ENCODE measurements at regions not wholly inside any gene's neighbourhood (a gene's known extent, or its start where the extent isn't known, plus 50 kb on each side); places are given as distances from the start of the nearest gene placed in this dataset.

GRCh38 chr10:20512631-20513030 lies 384.5 kb downstream of the NEBL start:
- 80 to 82% methylated on average over 8 of the region's 8 CpGs for WGBS, 2 donors (ENCODE audit: low coverage in 1 of 2)
- no peak for TF ChIP-seq POLR2AphosphoS5 (IDR thresholded peaks at IDR 0.05)
- TF ChIP-seq CTCF (IDR thresholded peaks at IDR 0.05) = no peak
- no peak for TF ChIP-seq POLR2A (IDR thresholded peaks at IDR 0.05)
- no peak for TF ChIP-seq EP300 (IDR thresholded peaks at IDR 0.05; ENCODE audit: low read depth)
- in situ Hi-C loops (cut with MboI; ENCODE audit: low pct_ligation_motif_present in 1 of 4, low pct_unique_long_range_greater_than_20kb in 1 of 4, low sequenced_read_pairs in 3 of 4) (no loop called here), intact Hi-C loops (cut with DNase I; ENCODE audit: low total_unique reads) (no loop called here)
- Histone ChIP-seq H3K27me3 (no peaks in the 10 kb centered on the region), H3K4me1 (peaks cover 0 to 5% (median 0%) of the 10 kb centered on the region in 4 donors), H3K27ac (no peak overlapping the region), H3K4me3 (no peak overlapping the region), H3K9me3 (no peaks in the 10 kb centered on the region), H3K36me3 (no peaks in the 10 kb centered on the region)
- no peak for DNase-seq

GRCh38 chr10:20508921-20509320 lies 388.2 kb downstream of the NEBL start:
- no peaks in the 10 kb centered on the region for H3K36me3 ChIP-seq
- no peak for DNase-seq
- intact Hi-C loops (cut with DNase I; ENCODE audit: low total_unique reads) (no loop called here), in situ Hi-C loops (cut with MboI; ENCODE audit: low pct_ligation_motif_present in 1 of 4, low pct_unique_long_range_greater_than_20kb in 1 of 4, low sequenced_read_pairs in 3 of 4) (no loop called here)
- no peak overlapping the region for H3K27ac ChIP-seq
- no peak overlapping the region for H3K4me3 ChIP-seq
- H3K27me3 ChIP-seq = no peaks in the 10 kb centered on the region
- TF ChIP-seq POLR2A (IDR thresholded peaks at IDR 0.05) (no peak), CTCF (IDR thresholded peaks at IDR 0.05) (no peak), EP300 (IDR thresholded peaks at IDR 0.05; ENCODE audit: low read depth) (no peak), POLR2AphosphoS5 (IDR thresholded peaks at IDR 0.05) (no peak)
- H3K9me3 ChIP-seq = no peaks in the 10 kb centered on the region
- H3K4me1 ChIP-seq = peaks cover 0 to 5% (median 0%) of the 10 kb centered on the region in 4 donors

GRCh38 chr10:20502903-20503585 lies 394.1 kb downstream of the NEBL start:
- no peaks in the 10 kb centered on the region for H3K9me3 ChIP-seq
- peak overlapping the region in 3 of 4 donors; percentile 15 to 58 (median 50) for H3K27ac ChIP-seq
- H3K36me3 ChIP-seq = no peaks in the 10 kb centered on the region
- H3K27me3 ChIP-seq = no peaks in the 10 kb centered on the region
- peaks cover 0 to 15% (median 5%) of the 10 kb centered on the region in 4 donors for H3K4me1 ChIP-seq
- intact Hi-C loops (cut with DNase I; ENCODE audit: low total_unique reads) = no loop called here
- H3K4me3 ChIP-seq = no peak overlapping the region
- no peak for TF ChIP-seq CTCF (IDR thresholded peaks at IDR 0.05)
- no peak for TF ChIP-seq EP300 (IDR thresholded peaks at IDR 0.05; ENCODE audit: low read depth)
- TF ChIP-seq POLR2A (IDR thresholded peaks at IDR 0.05) = no peak
- in situ Hi-C loops (cut with MboI; ENCODE audit: low pct_ligation_motif_present in 1 of 4, low pct_unique_long_range_greater_than_20kb in 1 of 4, low sequenced_read_pairs in 3 of 4) = no loop called here
- DNase-seq = no peak
- 51 to 53% methylated on average over 2 to 5 of the region's 5 CpGs for WGBS, 2 donors (ENCODE audit: low coverage in 1 of 2)

GRCh38 chr10:20494474-20494873 lies 402.6 kb downstream of the NEBL start:
- Histone ChIP-seq H3K27me3 (no peaks in the 10 kb centered on the region), H3K27ac (no peak overlapping the region), H3K9me3 (peaks cover 0 to 10% of the 10 kb centered on the region in 2 donors), H3K4me1 (peaks cover 0 to 3% (median 0%) of the 10 kb centered on the region in 4 donors), H3K4me3 (no peak overlapping the region), H3K36me3 (no peaks in the 10 kb centered on the region)
- intact Hi-C loops (cut with DNase I; ENCODE audit: low total_unique reads) = no loop called here
- in situ Hi-C loops (cut with MboI; ENCODE audit: low pct_ligation_motif_present in 1 of 4, low pct_unique_long_range_greater_than_20kb in 1 of 4, low sequenced_read_pairs in 3 of 4) = no loop called here
- DNase-seq = no peak
- WGBS, 2 donors (ENCODE audit: low coverage in 1 of 2) = 64 to 85% methylated on average over 1 of the region's 1 CpG
- TF ChIP-seq CTCF (IDR thresholded peaks at IDR 0.05) (no peak), POLR2A (IDR thresholded peaks at IDR 0.05) (no peak), POLR2AphosphoS5 (IDR thresholded peaks at IDR 0.05) (no peak), EP300 (IDR thresholded peaks at IDR 0.05; ENCODE audit: low read depth) (no peak)
